HG03064 (cell line): ENCODE measurements at regions not wholly inside any gene's neighbourhood (a gene's known extent, or its start where the extent isn't known, plus 50 kb on each side); places are given as distances from the start of the nearest gene placed in this dataset.

Source experiments
- ATAC-seq: cut with Tn5 transposase; IDR thresholded peaks from one replicate; pipeline ENCODE4 v1.9.1; 2021; ENCODE audit warnings: low read depth; ENCODE audit not compliant: unreplicated experiment

DNA sequence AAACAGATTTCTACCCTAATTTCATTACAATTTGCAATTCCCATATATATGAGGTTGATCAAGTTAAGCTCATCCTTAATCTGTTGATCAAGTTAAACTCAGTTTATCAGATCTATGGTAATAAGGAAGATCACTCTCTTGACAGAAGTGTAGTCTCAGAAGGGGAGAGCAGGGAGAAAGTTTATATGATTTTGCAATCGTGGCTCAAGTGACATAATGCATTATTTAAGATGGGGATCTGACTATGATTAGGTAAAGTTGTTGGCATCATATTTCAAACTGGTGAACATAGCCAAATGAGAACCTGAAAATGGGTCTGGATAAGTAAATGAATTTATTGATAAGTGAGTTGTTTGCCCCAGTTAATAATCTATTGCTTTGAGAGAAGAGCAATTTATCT, 995.3 kb downstream of the OTOL1 start:
- no peak for ATAC-seq

DNA sequence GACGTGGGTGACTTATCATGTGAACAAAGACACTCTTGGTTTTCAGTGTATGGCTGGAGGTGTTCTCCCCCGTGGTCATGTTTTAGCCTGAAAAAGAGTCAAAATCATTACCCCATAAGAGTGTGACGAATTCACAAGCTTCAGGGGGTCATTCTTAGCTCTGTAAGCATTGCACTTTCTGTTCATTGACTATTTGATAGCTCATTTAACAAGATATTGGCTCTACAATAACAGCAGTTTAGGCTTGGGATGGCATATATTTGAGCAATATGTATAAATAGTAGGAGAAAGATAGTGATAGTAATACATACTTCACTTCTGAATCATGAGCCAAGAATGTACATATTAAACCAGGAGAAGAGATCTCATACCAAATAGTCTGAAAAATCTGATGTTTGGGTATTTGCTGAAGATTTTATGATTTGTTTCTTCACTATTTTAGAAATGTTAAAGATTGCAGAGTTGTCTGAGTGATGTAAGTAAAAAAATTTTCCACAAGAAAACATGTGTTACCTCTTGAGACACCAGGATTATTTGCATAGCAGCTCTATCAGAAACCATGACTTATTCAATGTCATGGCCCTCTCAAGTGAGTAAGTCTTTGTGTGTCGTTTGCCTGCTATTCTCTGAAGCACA, 996.0 kb downstream of the OTOL1 start:
- ATAC-seq: no peak

DNA sequence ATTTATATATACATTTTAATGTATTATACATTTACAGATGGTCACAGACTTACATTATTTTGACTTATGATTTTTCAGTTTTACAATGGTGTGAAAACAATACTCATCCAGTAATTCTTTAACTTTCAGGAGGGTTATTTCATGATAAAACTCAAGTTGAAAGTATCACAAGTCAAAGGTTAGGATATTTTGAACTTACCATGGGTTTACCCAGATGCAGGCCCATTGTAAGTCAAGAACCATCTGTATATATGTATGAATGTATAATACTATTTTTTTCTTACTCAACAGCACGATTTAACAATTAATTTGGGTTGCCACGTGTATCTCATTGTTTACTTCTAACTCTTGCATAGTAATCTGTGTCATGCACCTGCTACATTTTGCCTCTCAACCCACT, 1002.0 kb downstream of the OTOL1 start:
- no peak for ATAC-seq

DNA sequence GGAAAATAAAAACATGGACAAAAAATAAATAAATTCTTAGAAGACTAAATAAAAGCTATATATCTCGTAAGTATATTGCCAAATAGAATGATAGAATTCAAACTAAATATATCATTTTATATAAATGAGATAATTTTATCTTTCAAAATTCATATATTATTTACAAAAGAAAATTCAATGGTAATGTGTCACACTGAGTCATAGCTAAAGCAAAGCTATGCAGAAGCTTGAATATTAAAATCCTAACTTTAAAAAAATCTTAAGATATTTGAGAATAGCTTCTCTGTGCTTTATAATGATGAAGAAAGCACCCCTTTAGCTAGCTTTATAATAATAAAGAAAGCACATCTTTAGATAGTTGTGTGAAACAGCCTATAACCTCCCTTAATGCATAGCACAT, 1010.8 kb downstream of the OTOL1 start:
- ATAC-seq: no peak

DNA sequence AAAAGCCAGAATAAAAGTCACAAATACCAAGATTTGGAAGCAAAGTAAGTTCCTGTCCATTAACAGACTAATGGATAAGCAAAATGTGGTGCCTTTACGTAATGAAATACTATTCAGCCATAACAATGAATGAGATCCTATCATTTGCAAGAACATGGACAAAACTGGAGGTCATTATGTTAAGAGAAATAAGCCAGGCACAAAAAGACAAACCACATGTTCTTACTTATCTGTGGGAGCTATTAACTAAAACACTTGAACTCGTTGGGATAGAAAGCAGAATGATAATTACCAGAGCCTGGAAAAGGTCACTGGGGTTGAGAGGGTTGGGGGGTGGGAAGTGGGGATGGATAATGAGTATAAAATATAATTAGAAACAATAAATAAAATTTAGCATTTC, 1015.9 kb downstream of the OTOL1 start:
- ATAC-seq: no peak

DNA sequence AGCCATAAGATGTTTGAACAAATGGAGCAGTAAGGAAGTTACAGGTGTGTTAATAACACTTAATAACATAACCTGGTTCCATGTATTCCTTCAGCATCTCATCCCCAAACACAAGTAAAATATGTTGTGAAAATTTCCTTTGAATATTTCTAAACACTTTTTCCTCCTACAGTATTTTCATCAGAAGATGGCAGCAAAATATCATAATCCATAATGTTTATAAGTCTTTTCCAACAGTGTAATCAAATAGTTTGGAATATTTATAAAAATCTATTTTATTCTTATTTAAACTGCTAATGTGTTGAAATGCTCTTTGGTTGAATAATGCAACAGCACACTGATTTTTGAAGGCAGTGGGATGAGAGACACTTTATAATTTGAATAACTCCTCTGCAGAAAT, 1020.5 kb downstream of the OTOL1 start:
- no peak for ATAC-seq

DNA sequence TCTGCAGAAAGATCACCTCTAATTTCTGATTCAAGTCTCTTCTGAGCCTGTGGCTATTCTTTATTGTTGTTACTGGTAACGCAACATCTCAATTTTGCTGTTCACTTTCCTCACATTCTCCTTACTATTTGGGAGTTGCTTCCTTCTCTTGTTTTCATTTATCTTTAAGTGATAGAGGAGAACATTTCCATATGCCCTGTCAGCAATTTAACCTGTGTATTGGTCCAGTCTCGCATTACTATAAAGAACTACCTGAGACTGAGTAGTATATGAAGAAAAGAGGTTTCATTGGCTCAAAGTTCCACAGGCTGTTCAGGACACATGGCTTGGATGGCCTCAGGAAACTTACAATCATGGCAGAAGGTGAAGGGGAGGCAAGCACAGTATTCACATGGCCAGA, 1025.1 kb downstream of the OTOL1 start:
- ATAC-seq: no peak

DNA sequence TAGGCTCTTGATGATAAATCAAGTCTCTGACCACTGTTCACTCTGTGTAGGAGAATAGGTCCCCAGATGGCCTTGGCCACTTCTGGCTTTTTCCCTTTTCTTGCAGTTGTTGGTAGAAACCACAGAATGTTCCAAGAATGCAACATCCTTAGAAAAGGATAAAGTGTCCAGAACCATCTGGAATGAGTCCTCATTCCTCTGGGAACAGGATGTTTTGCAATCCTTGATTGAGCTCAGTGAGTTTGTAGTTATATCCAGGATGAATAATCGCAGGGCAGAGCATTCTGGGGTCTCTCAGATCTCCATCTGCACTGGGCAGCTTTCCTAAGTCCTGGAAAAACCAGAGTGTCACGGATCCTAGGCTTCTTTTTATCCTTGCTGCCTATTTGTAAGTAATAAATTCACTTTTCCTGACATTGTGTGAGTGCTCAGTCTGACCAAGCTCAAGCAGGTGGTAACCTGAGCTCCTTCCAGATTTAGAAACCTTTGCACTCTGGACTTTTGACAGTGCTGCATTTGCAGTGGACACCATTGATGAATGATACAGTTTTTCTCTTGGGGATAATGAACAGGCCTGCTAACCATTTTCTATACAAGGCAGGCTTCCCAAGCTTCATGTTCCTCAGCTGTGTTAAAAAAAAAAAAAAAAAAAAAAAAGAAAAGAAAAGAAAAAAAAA, 1028.6 kb downstream of the OTOL1 start:
- ATAC-seq: no peak

DNA sequence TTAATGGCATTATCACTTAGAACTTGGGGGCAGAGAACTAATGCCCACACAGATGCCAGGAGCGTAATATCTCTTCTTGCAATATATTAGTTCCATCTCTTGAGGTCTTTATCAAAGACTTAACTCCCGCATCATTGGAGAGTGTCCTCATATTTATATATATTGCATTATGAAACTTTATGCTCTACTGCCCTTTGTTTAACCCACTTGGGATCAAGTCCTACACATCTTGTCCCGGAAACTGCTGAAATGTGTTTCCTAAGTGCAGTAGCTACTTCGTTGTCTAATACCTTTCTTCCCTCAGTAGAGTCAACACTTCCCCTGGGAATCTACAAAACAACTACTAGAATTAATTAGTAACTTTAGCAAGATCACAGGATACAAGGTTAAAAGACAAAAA, 1029.2 kb downstream of the OTOL1 start:
- ATAC-seq: no peak

DNA sequence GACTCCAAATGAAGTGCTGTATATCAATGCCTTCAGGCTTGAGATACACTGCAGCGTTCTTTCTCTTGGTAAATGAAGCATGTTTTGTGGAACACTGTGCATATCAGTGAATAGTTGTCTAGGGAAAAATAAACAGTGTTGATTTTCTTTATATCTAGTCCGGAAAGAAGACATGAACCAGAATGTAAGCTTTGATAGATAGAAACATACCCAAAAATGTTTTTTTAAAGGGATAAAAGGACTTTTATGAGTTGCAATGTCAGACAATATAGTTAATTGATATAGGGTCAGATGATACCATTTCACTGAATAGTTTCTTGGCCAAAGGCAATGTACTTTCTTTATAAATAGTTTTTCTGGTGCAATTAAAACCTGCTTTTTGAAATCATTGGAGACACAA, 1037.8 kb downstream of the OTOL1 start:
- ATAC-seq: no peak

DNA sequence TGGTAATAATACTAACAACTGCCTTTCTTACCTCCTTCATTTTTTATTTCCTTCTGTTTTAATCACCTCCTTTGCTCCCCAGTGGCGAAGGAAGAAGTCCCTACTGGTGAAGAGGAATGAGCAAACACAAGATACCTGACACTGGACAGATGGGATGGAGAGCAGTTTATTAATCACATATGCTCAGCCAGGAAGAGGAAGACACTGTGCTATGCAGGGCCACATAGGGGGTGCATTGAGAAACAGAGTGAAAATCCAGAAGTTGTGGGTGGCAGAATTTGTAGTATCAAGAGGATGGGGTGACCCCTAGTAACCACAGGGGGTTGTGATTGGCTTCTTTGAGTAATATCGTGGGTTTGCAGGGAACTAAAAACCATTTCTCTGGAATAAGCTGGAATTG, 1041.9 kb downstream of the OTOL1 start:
- no peak for ATAC-seq

DNA sequence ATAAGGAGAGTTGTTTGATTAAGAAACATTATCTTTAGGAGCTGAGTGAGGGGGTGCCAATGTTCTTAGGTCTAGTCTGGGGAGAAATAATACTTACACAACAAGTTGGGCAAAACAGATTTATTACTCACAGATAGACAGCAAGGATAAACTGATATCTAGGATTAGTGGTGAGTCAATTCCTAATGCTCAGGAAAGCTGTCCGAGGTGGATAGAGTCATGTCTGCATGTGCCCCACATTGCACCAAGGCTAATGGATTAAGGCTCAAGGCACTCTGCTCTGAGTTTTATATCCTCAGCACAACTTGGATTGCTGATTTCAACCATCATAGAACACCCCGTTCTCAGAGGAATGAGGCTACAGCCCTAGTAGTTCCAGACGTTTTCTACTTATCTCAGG, 1042.3 kb downstream of the OTOL1 start:
- ATAC-seq: no peak

DNA sequence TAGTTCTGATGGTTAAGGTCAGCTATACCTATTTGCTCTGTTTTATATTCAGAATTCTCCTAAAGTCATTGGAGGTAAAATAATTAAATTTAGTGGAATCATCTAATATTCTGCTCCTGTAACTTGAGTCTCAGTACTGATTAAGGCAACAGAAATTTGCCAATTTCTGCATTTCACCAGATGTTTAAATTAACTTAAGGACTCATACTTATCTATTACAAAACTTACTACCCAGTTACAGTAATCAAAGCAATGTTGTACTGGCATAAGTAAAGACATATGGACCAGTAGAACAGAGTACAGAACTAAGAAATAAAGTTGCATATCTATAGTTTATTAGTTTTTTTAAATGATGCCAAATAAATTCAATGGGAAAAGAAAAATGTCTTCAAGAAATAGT, 1043.8 kb downstream of the OTOL1 start:
- ATAC-seq: no peak

DNA sequence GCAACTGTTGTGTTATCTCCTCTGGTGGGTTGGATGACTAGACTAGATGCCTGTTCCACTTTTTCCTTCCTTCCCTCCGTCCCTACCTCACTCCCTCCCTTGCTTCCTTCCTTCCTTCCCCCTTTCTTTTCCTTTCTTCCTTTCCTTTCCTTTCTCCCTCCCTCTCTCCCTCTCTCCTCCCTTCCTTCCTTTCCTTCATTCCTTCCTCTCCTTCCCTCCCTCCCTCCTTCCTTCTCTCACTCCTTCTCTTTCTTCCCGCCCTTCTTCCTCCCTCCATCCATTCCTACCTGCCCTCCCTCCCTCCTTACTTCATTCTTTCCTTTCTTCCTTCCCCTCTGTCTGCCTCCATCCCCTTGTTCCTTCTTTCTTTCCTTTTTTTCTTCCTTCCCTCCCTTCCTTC, 1045.3 kb downstream of the OTOL1 start:
- no peak for ATAC-seq

DNA sequence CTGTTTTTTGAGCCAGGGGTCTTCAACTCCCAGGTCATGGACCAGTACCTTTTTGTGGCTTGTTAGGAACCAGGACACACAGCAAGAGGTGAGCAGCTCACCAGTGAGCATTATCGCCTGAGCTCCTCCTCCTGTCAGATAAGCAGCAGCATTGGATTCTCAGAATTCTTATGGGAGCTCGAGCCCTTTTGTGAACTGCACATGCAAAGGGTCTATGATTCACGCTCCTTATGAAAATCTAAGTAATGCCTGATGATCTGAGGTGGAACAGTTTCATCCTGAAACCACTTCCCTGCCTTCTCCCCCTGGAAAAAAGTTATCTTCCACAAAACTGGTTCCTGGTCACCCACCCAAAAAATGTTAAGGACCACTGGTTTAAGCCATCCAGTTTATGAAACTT, 1047.6 kb downstream of the OTOL1 start:
- ATAC-seq: no peak

DNA sequence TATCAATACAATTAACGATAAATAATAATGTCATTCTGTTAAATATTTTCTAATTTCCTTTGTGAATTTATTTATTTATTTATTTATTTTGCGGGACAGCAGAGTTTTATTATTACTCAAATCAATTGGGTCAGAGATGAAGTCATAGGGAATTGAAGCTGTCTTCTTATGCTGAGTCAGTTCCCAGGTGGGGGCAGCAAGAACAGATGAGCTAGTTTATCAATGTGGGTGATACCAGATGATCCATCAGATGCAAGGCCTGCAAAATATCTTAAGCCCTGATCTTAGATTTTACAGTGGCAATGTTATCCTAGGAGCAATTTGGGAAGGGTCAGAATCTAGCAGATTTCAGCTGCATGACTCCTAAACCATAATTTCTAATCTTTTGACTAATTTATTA, 1050.3 kb downstream of the OTOL1 start:
- ATAC-seq: no peak

DNA sequence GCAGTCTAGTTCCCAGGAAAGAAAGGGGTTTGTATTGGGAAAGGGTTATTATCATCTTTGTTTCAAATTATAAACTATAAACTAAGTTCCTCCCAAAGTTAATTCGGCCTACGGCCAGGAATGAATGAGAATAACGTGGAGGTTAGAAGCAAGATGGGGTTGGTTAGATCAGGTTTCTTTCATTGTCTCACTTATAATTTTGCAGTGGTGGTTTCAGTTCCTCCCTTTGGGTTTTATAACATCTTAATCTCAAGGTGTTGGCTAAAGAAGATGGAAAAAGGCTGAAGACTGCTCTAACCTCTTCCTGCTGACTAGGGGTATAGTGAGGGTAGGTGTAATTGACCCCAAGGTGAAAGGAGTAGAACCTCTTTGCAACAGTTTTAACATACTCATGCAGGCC, 1050.7 kb downstream of the OTOL1 start:
- ATAC-seq: no peak

DNA sequence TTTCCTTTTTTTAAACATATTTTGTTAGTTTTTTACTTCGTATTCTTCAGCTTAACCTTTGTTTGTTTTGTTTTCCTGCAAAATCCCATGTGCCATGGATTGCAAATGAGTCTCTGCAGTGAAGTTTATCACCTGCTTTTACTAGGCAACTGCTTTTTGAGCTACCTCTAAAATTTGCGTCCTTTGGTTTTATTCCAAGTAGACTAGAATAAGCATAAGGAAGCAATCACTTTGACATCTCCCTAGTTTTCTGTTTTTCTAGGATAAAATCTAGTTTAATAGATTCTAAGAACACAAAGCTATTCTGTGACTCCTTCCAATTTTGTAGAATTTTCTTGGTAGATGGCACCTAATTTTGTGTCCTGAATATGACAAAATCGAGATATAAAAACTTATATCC, 1059.2 kb downstream of the OTOL1 start:
- ATAC-seq: no peak

DNA sequence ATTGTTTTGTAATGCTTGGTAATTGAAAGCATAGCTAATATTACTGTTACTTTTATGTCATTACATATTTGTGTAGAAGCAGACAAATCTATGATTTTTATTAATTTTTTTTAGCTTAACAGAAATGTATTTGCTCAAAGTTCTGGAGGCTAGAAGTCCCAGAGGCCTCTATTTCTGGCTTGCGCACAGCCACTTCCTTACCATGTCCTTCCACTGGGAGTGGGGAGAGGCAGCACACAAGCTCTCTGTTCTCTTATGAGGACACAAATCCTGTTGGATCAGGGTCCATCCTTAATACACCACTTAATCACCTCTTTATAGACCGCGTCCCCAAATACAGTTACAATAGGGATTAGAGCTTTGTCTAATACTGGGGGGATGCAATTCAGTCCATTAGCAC, 1061.4 kb downstream of the OTOL1 start:
- no peak for ATAC-seq

DNA sequence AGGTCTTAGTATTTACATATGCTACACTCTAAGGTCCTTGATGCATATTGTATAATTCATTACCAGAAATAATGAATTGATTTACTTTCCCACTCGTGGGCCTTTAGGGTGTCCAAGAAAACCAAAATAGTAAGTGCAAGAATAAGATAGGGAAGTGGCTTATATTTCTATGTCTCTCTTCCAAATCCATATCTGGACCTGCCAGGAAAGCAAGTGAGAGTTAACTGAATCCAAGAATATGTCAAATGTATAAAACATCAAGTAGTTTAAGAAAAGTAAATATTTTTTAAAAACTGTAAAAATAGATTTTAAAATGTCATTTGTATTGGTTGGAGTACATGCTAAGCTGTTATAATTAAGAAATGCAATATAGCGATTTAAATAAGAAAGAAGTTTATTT, 1072.1 kb downstream of the OTOL1 start:
- no peak for ATAC-seq

DNA sequence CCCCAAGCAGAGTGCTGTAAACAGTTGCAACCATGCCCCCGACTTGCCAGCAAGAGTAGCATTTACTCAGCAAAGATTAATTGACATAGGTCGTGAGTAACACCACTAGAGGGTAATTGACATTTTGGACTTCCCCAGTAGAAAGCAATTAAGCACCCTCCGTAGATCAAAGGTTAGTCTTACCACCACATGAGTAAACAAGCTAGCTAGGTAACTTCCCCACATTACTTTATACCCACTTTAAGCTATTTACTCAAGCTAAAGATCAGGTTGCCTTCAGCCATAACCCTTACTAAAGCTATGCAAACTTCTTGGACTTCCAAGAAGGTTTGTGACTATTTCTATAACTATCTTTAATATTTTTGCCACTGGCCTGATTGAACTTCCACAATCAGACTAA, 1072.7 kb downstream of the OTOL1 start:
- ATAC-seq: no peak

DNA sequence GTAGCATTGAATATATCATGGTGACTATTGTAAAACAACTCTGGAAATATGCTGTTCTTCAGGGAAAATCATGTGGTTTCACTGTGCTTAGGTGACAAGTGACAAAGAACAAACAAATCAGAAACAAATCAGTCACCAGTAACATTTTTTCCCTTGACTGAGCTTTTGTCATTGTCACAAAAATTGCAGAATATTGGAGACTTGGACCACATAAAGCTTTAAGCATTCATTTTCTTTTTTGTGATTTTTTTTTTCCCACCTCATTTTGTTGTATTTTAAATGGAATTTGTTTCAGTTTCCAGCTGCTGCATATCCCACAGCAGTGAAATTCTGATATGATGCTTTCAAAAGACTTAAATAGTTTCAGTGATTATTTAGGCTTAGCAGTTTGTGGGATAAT, 1088.4 kb downstream of the OTOL1 start:
- ATAC-seq: no peak

DNA sequence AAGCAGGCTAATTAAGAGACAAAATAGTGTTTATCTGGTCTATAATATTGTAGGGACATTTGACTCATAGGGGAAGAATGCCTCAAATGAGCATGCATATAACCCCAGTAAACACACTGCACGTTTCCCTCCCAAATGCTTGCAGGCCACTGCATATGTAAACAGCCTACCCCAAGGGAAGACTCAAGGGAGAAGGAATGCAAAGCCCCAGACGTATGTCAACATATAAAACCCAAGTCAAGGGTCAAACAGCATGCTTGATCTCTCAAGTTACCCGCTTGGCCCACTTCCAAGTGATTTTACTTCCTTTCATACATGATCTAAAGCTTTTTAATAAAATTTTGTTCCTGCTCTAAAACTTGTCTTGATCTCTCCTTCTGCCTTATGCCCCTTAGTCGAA, 1090.0 kb downstream of the OTOL1 start:
- ATAC-seq: no peak
